Astrocyte (in vitro differentiated cells and primary cell): ENCODE measurements at regions not wholly inside any gene's neighbourhood (a gene's known extent, or its start where the extent isn't known, plus 50 kb on each side); places are given as distances from the start of the nearest gene placed in this dataset.

Source experiments
- EZH2 ChIP-seq: IDR thresholded peaks from 2 replicates; pipeline ENCODE4 v1.6.1; 2012; ENCODE audit warnings: mild to moderate bottlenecking, low read length, inconsistent platforms; ENCODE audit not compliant: insufficient read depth
- TF ChIP-seq, protein P1 (sequence below): IDR thresholded peaks from 2 replicates; pipeline ENCODE4 v1.5.1; 2011; ENCODE audit warnings: low read depth, mild to moderate bottlenecking, inconsistent platforms, low read length, moderate library complexity; ENCODE audit not compliant: insufficient read depth

DNA sequence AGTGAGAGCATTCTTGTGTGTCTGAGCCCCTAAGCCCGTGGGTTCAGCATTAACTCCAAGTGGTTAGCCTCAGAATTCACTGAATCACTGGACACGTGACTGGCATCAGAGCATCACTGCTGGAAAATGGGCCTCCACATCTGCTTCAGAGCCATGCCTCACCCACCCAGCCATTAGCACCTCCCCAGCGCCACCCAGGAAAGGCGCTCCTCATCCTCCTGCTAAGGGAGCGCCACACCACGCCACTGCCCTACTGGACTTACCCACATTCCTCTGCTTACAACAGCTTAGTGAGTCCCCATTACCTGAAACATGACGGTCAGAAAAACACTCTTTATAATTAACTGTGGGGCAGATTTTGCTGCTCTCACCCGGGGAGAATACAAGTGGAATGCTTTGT is 442.6 kb upstream of the MYT1L start:
- TF ChIP-seq, protein P1, sequence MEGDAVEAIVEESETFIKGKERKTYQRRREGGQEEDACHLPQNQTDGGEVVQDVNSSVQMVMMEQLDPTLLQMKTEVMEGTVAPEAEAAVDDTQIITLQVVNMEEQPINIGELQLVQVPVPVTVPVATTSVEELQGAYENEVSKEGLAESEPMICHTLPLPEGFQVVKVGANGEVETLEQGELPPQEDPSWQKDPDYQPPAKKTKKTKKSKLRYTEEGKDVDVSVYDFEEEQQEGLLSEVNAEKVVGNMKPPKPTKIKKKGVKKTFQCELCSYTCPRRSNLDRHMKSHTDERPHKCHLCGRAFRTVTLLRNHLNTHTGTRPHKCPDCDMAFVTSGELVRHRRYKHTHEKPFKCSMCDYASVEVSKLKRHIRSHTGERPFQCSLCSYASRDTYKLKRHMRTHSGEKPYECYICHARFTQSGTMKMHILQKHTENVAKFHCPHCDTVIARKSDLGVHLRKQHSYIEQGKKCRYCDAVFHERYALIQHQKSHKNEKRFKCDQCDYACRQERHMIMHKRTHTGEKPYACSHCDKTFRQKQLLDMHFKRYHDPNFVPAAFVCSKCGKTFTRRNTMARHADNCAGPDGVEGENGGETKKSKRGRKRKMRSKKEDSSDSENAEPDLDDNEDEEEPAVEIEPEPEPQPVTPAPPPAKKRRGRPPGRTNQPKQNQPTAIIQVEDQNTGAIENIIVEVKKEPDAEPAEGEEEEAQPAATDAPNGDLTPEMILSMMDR, result no peak
- TF ChIP-seq EZH2, result no peak
